ENCODE measurements at regions not wholly inside any gene's neighbourhood (a gene's known extent, or its start where the extent isn't known, plus 50 kb on each side); places are given as distances from the start of the nearest gene placed in this dataset.

GRCh38 chr1:36609241-36610027, 126.7 kb upstream of the CSF3R start:
- peak in 45 of 51 donors; percentile 1 to 75 (median 45) for DNase-seq

- no peak for DNase-seq
These were observed 125.6 kb upstream of the CSF3R start for GRCh38 chr1:36608272-36608671.

- DNase-seq = no peak
These were observed 124.5 kb upstream of the CSF3R start for GRCh38 chr1:36607263-36607651.

- DNase-seq = no peak
These were observed 124.0 kb upstream of the CSF3R start for GRCh38 chr1:36606641-36607262.

GRCh38 chr1:36605942-36606640, 123.4 kb upstream of the CSF3R start:
- DNase-seq = peak in 1 of 51 donors; percentile 53

GRCh38 chr1:36603461-36603860, 120.7 kb upstream of the CSF3R start:
- no peak for DNase-seq

GRCh38 chr1:36602184-36602583, 119.5 kb upstream of the CSF3R start:
- no peak for DNase-seq

- DNase-seq = no peak
These were observed 117.1 kb upstream of the CSF3R start for GRCh38 chr1:36599828-36600227.

- no peak for DNase-seq
These were observed 114.8 kb upstream of the CSF3R start for GRCh38 chr1:36597514-36597913.

- no peak for DNase-seq
These were observed 113.2 kb upstream of the CSF3R start for GRCh38 chr1:36595921-36596320.

- no peak for DNase-seq
These were observed 112.6 kb upstream of the CSF3R start for GRCh38 chr1:36595349-36595748.

- no peak for DNase-seq
These were observed 111.3 kb upstream of the CSF3R start for GRCh38 chr1:36594023-36594422.

GRCh38 chr1:36591278-36591677, 108.6 kb upstream of the CSF3R start:
- DNase-seq = no peak

GRCh38 chr1:36590771-36591170, 108.1 kb upstream of the CSF3R start:
- DNase-seq = no peak

- no peak for DNase-seq
These were observed 107.6 kb upstream of the CSF3R start for GRCh38 chr1:36590264-36590663.

GRCh38 chr1:36588972-36589371, 106.3 kb upstream of the CSF3R start:
- no peak for DNase-seq

GRCh38 chr1:36585569-36586548, 103.1 kb upstream of the CSF3R start:
- DNase-seq = peak in 1 of 51 donors; percentile 17

GRCh38 chr1:36584874-36585453, 102.3 kb upstream of the CSF3R start:
- no peak for DNase-seq

- DNase-seq = peak in 4 of 51 donors; percentile 5 to 18 (median 10)
These were observed 101.5 kb upstream of the CSF3R start for GRCh38 chr1:36583980-36584782.

GRCh38 chr1:36583080-36583479, 100.4 kb upstream of the CSF3R start:
- DNase-seq = no peak

All from hypothalamus (tissue), 51 donors.